ENCODE measurements at regions not wholly inside any gene's neighbourhood (a gene's known extent, or its start where the extent isn't known, plus 50 kb on each side); places are given as distances from the start of the nearest gene placed in this dataset.

DNA sequence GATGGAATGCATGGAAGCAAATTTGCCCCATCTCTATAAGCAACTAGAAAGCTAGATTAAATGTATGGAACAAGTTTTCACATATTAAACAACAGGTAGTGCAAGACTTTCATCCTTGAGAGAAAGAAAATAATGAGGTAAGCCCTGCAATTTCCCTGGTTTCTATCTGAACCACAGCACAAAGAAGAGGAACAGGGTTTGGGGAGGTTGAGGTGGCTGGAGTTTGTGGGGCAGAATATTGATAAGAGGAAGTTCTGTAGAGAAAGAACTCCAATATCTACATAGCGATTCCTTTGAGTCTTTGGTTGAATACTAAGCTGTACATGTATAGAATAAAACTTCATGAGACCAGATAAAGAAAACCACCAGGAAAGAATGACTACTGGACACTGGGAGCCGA lies 96.3 kb upstream of the CCND2 start:
- no peak overlapping the region for H3K27ac ChIP-seq (ENCODE audit: extremely low read length, insufficient read depth, low read length)
- ChIA-PET CTCF (ENCODE audit: low intra/inter-chr PET ratio, low total read pairs) (no interaction called here), POLR2A (no interaction called here)
- ATAC-seq (no peak), FAIRE-seq (no peak), DNase-seq (ENCODE audit: low spot score) (no peak)
- no peaks in the 10 kb centered on the region for H3K9me3 ChIP-seq (ENCODE audit: low read length)
- in situ Hi-C loops (cut with HindIII; ENCODE audit: extremely low pct_ligation_motif_present, low pct_unique_long_range_greater_than_20kb), result no loop called here
- intact Hi-C loops (cut with micrococcal nuclease; ENCODE audit: unreplicated experiment), result no loop called here
- H3K4me2 ChIP-seq (ENCODE audit: low read depth, low read length), result no peak overlapping the region
- H2AFZ ChIP-seq (ENCODE audit: low read length), result no peak overlapping the region
- 32% methylated on average over 2 of the region's 2 CpGs for WGBS (ENCODE audit: low lambda C conversion rate)
- no peak overlapping the region for H3K9ac ChIP-seq (ENCODE audit: insufficient read depth, low read depth, low read length)
- no peaks in the 10 kb centered on the region for H3K4me1 ChIP-seq (ENCODE audit: insufficient read depth, low read length)
- no peaks in the 10 kb centered on the region for H3K79me2 ChIP-seq (ENCODE audit: insufficient read depth, low read length)
- no peaks in the 10 kb centered on the region for H3K27me3 ChIP-seq (ENCODE audit: control insufficient read depth in 1 of 2, insufficient read depth in 2 of 2, low read length in 2 of 2)
- no peak overlapping the region for H3K4me3 ChIP-seq (replicated peaks in 1 of 3; ENCODE audit: insufficient read depth in 1 of 3, low read depth in 2 of 3, low read length in 3 of 3)
- no TSS peak for BruUV-seq (replicated peaks)
- H3K36me3 ChIP-seq (replicated peaks in 1 of 2; ENCODE audit: control insufficient read depth in 1 of 2, insufficient read depth in 2 of 2, low read length in 2 of 2), result no peaks in the 10 kb centered on the region
- no peaks in the 10 kb centered on the region for H4K20me1 ChIP-seq (ENCODE audit: insufficient read depth, low read length)
- no peak for TF ChIP-seq NFYB (CRISPR knock-in tag; IDR thresholded peaks at IDR 0.05)
- TF ChIP-seq PAF1 (CRISPR knock-in tag; IDR thresholded peaks at IDR 0.05), result no peak
- TF ChIP-seq ZNF678 (CRISPR knock-in tag; IDR thresholded peaks at IDR 0.05), result no peak
- no peak for TF ChIP-seq ZNF546 (CRISPR knock-in tag; conservative IDR thresholded peaks at IDR 0.05)
- TF ChIP-seq STAT5B (CRISPR knock-in tag; IDR thresholded peaks at IDR 0.05), result no peak
- no peak for TF ChIP-seq ZBTB10 (CRISPR knock-in tag; IDR thresholded peaks at IDR 0.05; ENCODE audit: borderline replicate concordance)
- no peak for TF ChIP-seq BCL6 (CRISPR knock-in tag; IDR thresholded peaks at IDR 0.05)
- TF ChIP-seq, protein P1, sequence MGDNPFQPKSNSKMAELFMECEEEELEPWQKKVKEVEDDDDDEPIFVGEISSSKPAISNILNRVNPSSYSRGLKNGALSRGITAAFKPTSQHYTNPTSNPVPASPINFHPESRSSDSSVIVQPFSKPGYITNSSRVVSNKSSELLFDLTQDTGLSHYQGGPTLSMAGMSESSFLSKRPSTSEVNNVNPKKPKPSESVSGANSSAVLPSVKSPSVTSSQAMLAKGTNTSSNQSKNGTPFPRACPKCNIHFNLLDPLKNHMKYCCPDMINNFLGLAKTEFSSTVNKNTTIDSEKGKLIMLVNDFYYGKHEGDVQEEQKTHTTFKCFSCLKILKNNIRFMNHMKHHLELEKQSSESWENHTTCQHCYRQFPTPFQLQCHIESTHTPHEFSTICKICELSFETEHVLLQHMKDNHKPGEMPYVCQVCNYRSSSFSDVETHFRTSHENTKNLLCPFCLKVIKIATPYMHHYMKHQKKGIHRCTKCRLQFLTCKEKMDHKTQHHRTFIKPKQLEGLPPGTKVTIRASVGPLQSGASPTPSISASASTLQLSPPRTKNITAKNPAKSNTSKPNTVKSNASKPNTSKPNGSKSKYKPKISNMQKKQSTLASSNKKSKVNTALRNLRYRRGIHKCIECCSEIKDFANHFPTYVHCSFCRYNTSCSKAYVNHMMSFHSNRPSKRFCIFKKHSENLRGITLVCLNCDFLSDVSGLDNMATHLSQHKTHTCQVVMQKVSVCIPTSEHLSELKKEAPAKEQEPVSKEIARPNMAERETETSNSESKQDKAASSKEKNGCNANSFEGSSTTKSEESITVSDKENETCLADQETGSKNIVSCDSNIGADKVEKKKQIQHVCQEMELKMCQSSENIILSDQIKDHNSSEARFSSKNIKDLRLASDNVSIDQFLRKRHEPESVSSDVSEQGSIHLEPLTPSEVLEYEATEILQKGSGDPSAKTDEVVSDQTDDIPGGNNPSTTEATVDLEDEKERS (CRISPR knock-in tag; IDR thresholded peaks at IDR 0.05), result no peak
- TF ChIP-seq NKX3-1 (CRISPR knock-in tag; IDR thresholded peaks at IDR 0.05), result no peak
- no peak for TF ChIP-seq ZNF567 (CRISPR knock-in tag; IDR thresholded peaks at IDR 0.05; ENCODE audit: borderline replicate concordance)
- no peak for TF ChIP-seq IRX3 (CRISPR knock-in tag; IDR thresholded peaks at IDR 0.05; ENCODE audit: borderline replicate concordance, low read depth)
- TF ChIP-seq, protein P2, sequence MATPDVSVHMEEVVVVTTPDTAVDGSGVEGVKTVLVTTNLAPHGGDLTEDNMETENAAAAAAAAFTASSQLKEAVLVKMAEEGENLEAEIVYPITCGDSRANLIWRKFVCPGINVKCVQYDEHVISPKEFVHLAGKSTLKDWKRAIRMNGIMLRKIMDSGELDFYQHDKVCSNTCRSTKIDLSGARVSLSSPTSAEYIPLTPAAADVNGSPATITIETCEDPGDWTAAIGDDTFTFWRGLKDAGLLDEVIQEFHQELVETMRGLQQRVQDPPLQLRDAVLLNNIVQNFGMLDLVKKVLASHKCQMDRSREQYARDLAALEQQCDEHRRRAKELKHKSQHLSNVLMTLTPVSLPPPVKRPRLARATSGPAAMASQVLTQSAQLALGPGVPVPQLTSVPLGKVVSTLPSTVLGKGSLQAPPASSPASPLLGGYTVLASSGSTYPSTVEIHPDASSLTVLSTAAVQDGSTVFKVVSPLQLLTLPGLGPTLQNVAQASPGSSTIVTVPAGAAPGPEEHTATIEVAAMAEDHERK (CRISPR knock-in tag; IDR thresholded peaks at IDR 0.05; ENCODE audit: low read depth), result no peak
- no peak for TF ChIP-seq HBP1 (CRISPR knock-in tag; IDR thresholded peaks at IDR 0.05; ENCODE audit: low read depth)
- TF ChIP-seq ISL2 (CRISPR knock-in tag; IDR thresholded peaks at IDR 0.05), result no peak
- no peak for TF ChIP-seq ZNF432 (CRISPR knock-in tag; IDR thresholded peaks at IDR 0.05; ENCODE audit: borderline replicate concordance)
